Epithelial cell of proximal tubule (primary cell): ENCODE measurements at regions not wholly inside any gene's neighbourhood (a gene's known extent, or its start where the extent isn't known, plus 50 kb on each side); places are given as distances from the start of the nearest gene placed in this dataset.

Source experiments
- DNase-seq: peaks from one replicate; pipeline ENCODE4 v3.0.0-alpha.2; 2011; ENCODE audit warnings: low read depth
- H3K4me3 ChIP-seq: 2 replicates; pipeline ENCODE4 v1.5.1; 2011; ENCODE audit warnings: low read depth, mild to moderate bottlenecking, low read length
- CTCF ChIP-seq: conservative IDR thresholded peaks from 2 replicates; pipeline ENCODE4 v1.5.1; 2012; ENCODE audit warnings: low read depth, mild to moderate bottlenecking, low read length

- TF ChIP-seq CTCF, result no peak
- H3K4me3 ChIP-seq, result no peak overlapping the region
- DNase-seq, result no peak
These were observed 102.4 kb upstream of the ST6GALNAC5 start for GRCh38 chr1:76764638-76765454.

GRCh38 chr1:76766381-76766780, 100.9 kb upstream of the ST6GALNAC5 start:
- no peak for DNase-seq
- H3K4me3 ChIP-seq, result no peak overlapping the region
- TF ChIP-seq CTCF, result no peak

DNA sequence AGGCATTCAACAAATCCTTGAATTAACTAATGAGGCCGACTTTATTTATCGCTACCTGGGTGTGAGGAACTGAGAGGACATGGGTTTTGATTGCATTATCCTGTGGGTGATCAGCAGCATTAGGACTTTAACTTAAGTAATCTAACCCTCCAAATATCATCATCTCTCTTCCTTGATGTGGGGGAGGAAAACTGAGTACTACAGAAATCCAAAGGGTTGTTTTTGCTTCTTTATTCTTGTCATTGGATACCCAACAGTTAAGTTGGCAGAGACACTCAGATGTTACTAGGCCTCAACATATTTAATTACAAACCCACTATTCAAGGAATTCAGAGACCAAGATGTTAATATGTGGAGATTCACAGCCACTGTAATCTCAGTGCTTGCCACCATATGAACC, 97.4 kb upstream of the ST6GALNAC5 start:
- no peak overlapping the region for H3K4me3 ChIP-seq
- DNase-seq, result no peak
- no peak for TF ChIP-seq CTCF

DNA sequence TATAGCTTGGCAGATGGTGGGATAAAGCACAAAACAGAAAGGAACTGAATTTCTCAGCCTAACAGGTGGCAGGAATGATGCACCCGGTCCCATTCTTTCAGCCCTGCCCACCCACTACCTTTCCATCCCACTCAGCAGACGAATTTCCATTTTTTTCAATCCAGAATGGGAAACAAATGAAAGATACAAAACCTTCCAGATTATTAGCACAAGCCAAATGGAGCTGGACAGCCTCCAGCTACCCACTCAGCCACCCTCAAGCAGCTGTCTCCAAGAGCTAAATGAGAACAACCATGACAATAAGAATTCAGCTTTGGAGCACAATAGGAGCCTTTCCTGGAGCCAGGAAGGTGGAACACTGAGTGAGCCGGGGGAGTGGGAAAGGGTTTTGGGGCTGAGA, 96.3 kb upstream of the ST6GALNAC5 start:
- TF ChIP-seq CTCF, result no peak
- DNase-seq, result no peak
- no peak overlapping the region for H3K4me3 ChIP-seq

- DNase-seq, result no peak
These were observed 85.8 kb upstream of the ST6GALNAC5 start for GRCh38 chr1:76781447-76781846.

DNA sequence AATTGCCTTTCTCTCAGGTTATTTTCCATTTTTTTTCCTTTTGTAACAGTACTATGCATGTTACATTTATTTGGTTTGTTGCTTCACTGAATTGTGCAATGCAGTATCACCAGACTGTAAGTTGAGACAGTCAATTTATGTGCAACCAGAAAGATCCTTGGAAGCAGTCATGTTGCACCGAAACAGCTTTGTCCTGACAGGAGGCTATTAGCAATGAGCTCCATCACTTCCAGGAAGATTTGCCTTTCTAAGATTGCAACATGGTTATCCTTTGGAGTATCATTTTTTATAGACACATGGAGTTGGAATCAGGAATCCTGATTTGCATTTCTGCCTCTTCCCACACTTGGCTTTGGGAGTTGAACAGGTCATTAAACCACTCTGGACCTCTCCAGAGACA, 84.5 kb upstream of the ST6GALNAC5 start:
- peak; percentile 63 for DNase-seq
- TF ChIP-seq CTCF, result no peak

More at GRCh38 chr1:76781447-76781846, 85.8 kb upstream of the ST6GALNAC5 start:
- no peak for TF ChIP-seq CTCF
- H3K4me3 ChIP-seq, result no peak overlapping the region

DNA sequence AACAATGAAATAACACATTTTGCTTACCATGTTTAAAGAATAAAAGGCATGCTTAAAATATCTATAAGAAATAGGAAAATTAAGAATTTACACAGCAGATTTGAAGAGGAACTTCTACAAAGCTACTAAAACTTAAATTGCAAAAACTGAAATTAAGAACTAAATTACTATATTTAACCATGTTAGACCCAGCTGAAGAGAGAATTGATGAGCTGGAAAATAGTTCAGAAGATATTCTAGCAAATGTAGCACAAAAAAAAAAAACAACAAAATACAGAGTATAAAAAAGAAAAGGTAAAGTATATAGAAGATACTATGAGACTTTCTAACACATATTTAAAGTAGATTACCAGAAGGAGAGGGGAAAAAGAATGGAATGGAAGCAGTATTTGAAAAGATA, 82.8 kb upstream of the ST6GALNAC5 start:
- no peak for DNase-seq
- no peak for TF ChIP-seq CTCF
- H3K4me3 ChIP-seq, result no peak overlapping the region

More for the DNA sequence above, 84.5 kb upstream of the ST6GALNAC5 start:
- no peak overlapping the region for H3K4me3 ChIP-seq
